ENCODE measurements at regions not wholly inside any gene's neighbourhood (a gene's known extent, or its start where the extent isn't known, plus 50 kb on each side); places are given as distances from the start of the nearest gene placed in this dataset.
"Not testable (repeated sequence)": the region's sequence is repeated elsewhere in the genome, so short reads cannot be mapped to it uniquely, and the experiment has no call there.

- H3K27me3 ChIP-seq (ENCODE audit: control insufficient read depth in 2 of 2, insufficient read depth in 1 of 2, low read length in 1 of 2): no peaks in the 10 kb centered on the region
- WGBS: 8% methylated on average over 1 of the region's 1 CpG
- H3K4me1 ChIP-seq (ENCODE audit: control insufficient read depth in 2 of 2, insufficient read depth in 2 of 2, low read length in 2 of 2): no peaks in the 10 kb centered on the region
- H3K4me3 ChIP-seq (ENCODE audit: low read length in 2 of 2): no peak overlapping the region
- no peaks in the 10 kb centered on the region for H3K9me3 ChIP-seq (ENCODE audit: control insufficient read depth in 2 of 2, insufficient read depth in 1 of 2, low read length in 1 of 2)
- no peak overlapping the region for H3K27ac ChIP-seq (ENCODE audit: low read depth in 1 of 2, low read length in 1 of 2)
- DNase-seq (ENCODE audit: low read depth in 6 of 9, low spot score in 9 of 9): peak in 7 of 9 donors; percentile 2 to 54 (median 3)
- no peaks in the 10 kb centered on the region for H3K36me3 ChIP-seq (ENCODE audit: control insufficient read depth in 2 of 2, insufficient read depth in 2 of 2, low read length in 1 of 2)
Measured at GRCh38 chrX:101759000-101759399, 99.3 kb upstream of the ARMCX2 start.

- no peak for DNase-seq (ENCODE audit: low read depth in 6 of 9, low spot score in 9 of 9)
- H3K27ac ChIP-seq (ENCODE audit: low read depth in 1 of 2, low read length in 1 of 2): no peak overlapping the region
- H3K36me3 ChIP-seq (ENCODE audit: control insufficient read depth in 2 of 2, insufficient read depth in 2 of 2, low read length in 1 of 2): no peaks in the 10 kb centered on the region
- WGBS: 92% methylated on average over 4 of the region's 4 CpGs
- no peaks in the 10 kb centered on the region for H3K4me1 ChIP-seq (ENCODE audit: control insufficient read depth in 2 of 2, insufficient read depth in 2 of 2, low read length in 2 of 2)
- H3K4me3 ChIP-seq (ENCODE audit: low read length in 2 of 2): no peak overlapping the region
- no peaks in the 10 kb centered on the region for H3K27me3 ChIP-seq (ENCODE audit: control insufficient read depth in 2 of 2, insufficient read depth in 1 of 2, low read length in 1 of 2)
- no peaks in the 10 kb centered on the region for H3K9me3 ChIP-seq (ENCODE audit: control insufficient read depth in 2 of 2, insufficient read depth in 1 of 2, low read length in 1 of 2)
Measured at GRCh38 chrX:101750744-101751143, 91.1 kb upstream of the ARMCX2 start.

- no peaks in the 10 kb centered on the region for H3K9me3 ChIP-seq (ENCODE audit: control insufficient read depth in 2 of 2, insufficient read depth in 1 of 2, low read length in 1 of 2)
- no peaks in the 10 kb centered on the region for H3K4me1 ChIP-seq (ENCODE audit: control insufficient read depth in 2 of 2, insufficient read depth in 2 of 2, low read length in 2 of 2)
- H3K27ac ChIP-seq (ENCODE audit: low read depth in 1 of 2, low read length in 1 of 2): no peak overlapping the region
- no peaks in the 10 kb centered on the region for H3K27me3 ChIP-seq (ENCODE audit: control insufficient read depth in 2 of 2, insufficient read depth in 1 of 2, low read length in 1 of 2)
- 91% methylated on average over 3 of the region's 3 CpGs for WGBS
- H3K4me3 ChIP-seq (ENCODE audit: low read length in 2 of 2): no peak overlapping the region
- no peaks in the 10 kb centered on the region for H3K36me3 ChIP-seq (ENCODE audit: control insufficient read depth in 2 of 2, insufficient read depth in 2 of 2, low read length in 1 of 2)
- no peak for DNase-seq (ENCODE audit: low read depth in 6 of 9, low spot score in 9 of 9)
Measured at GRCh38 chrX:101749436-101749835, 89.8 kb upstream of the ARMCX2 start.

GRCh38 chrX:101745046-101745445 is 85.4 kb upstream of the ARMCX2 start:
- no peaks in the 10 kb centered on the region for H3K27me3 ChIP-seq (ENCODE audit: control insufficient read depth in 2 of 2, insufficient read depth in 1 of 2, low read length in 1 of 2)
- H3K9me3 ChIP-seq (ENCODE audit: control insufficient read depth in 2 of 2, insufficient read depth in 1 of 2, low read length in 1 of 2): no peaks in the 10 kb centered on the region
- H3K36me3 ChIP-seq (ENCODE audit: control insufficient read depth in 2 of 2, insufficient read depth in 2 of 2, low read length in 1 of 2): no peaks in the 10 kb centered on the region
- DNase-seq (ENCODE audit: low read depth in 6 of 9, low spot score in 9 of 9): no peak
- no peaks in the 10 kb centered on the region for H3K4me1 ChIP-seq (ENCODE audit: control insufficient read depth in 2 of 2, insufficient read depth in 2 of 2, low read length in 2 of 2)
- WGBS: 92% methylated on average over 3 of the region's 3 CpGs
- H3K27ac ChIP-seq (ENCODE audit: low read depth in 1 of 2, low read length in 1 of 2): no peak overlapping the region
- no peak overlapping the region for H3K4me3 ChIP-seq (ENCODE audit: low read length in 2 of 2)

GRCh38 chrX:101744085-101744484 is 84.4 kb upstream of the ARMCX2 start:
- H3K4me1 ChIP-seq (ENCODE audit: control insufficient read depth in 2 of 2, insufficient read depth in 2 of 2, low read length in 2 of 2): no peaks in the 10 kb centered on the region
- no peaks in the 10 kb centered on the region for H3K36me3 ChIP-seq (ENCODE audit: control insufficient read depth in 2 of 2, insufficient read depth in 2 of 2, low read length in 1 of 2)
- WGBS: 84% methylated on average over 3 of the region's 3 CpGs
- no peak overlapping the region for H3K27ac ChIP-seq (ENCODE audit: low read depth in 1 of 2, low read length in 1 of 2)
- no peak for DNase-seq (ENCODE audit: low read depth in 6 of 9, low spot score in 9 of 9)
- no peak overlapping the region for H3K4me3 ChIP-seq (ENCODE audit: low read length in 2 of 2)
- H3K27me3 ChIP-seq (ENCODE audit: control insufficient read depth in 2 of 2, insufficient read depth in 1 of 2, low read length in 1 of 2): no peaks in the 10 kb centered on the region
- no peaks in the 10 kb centered on the region for H3K9me3 ChIP-seq (ENCODE audit: control insufficient read depth in 2 of 2, insufficient read depth in 1 of 2, low read length in 1 of 2)

- DNase-seq (ENCODE audit: low read depth in 6 of 9, low spot score in 9 of 9): no peak
- Histone ChIP-seq H3K9me3 (ENCODE audit: control insufficient read depth in 2 of 2, insufficient read depth in 1 of 2, low read length in 1 of 2) (no peaks in the 10 kb centered on the region), H3K27ac (ENCODE audit: low read depth in 1 of 2, low read length in 1 of 2) (no peak overlapping the region), H3K36me3 (ENCODE audit: control insufficient read depth in 2 of 2, insufficient read depth in 2 of 2, low read length in 1 of 2) (no peaks in the 10 kb centered on the region), H3K4me1 (ENCODE audit: control insufficient read depth in 2 of 2, insufficient read depth in 2 of 2, low read length in 2 of 2) (no peaks in the 10 kb centered on the region), H3K4me3 (ENCODE audit: low read length in 2 of 2) (no peak overlapping the region), H3K27me3 (ENCODE audit: control insufficient read depth in 2 of 2, insufficient read depth in 1 of 2, low read length in 1 of 2) (no peaks in the 10 kb centered on the region)
- 77% methylated on average over 2 of the region's 2 CpGs for WGBS
Measured at GRCh38 chrX:101740642-101741041, 81.0 kb upstream of the ARMCX2 start.

- not testable (repeated sequence) for H3K4me1 ChIP-seq (ENCODE audit: control insufficient read depth in 2 of 2, insufficient read depth in 2 of 2, low read length in 2 of 2); H3K36me3 ChIP-seq (ENCODE audit: control insufficient read depth in 2 of 2, insufficient read depth in 2 of 2, low read length in 1 of 2); H3K27me3 ChIP-seq (ENCODE audit: control insufficient read depth in 2 of 2, insufficient read depth in 1 of 2, low read length in 1 of 2); H3K4me3 ChIP-seq (ENCODE audit: low read length in 2 of 2); H3K27ac ChIP-seq (ENCODE audit: low read depth in 1 of 2, low read length in 1 of 2); H3K9me3 ChIP-seq (ENCODE audit: control insufficient read depth in 2 of 2, insufficient read depth in 1 of 2, low read length in 1 of 2); DNase-seq (ENCODE audit: low read depth in 6 of 9, low spot score in 9 of 9)
- 97% methylated on average over 24 of the region's 24 CpGs for WGBS
Measured at GRCh38 chrX:101738867-101739266, 79.2 kb upstream of the ARMCX2 start.

GRCh38 chrX:101738411-101738810 is 78.8 kb upstream of the ARMCX2 start:
- not testable (repeated sequence) for H3K4me1 ChIP-seq (ENCODE audit: control insufficient read depth in 2 of 2, insufficient read depth in 2 of 2, low read length in 2 of 2); H3K27ac ChIP-seq (ENCODE audit: low read depth in 1 of 2, low read length in 1 of 2); H3K9me3 ChIP-seq (ENCODE audit: control insufficient read depth in 2 of 2, insufficient read depth in 1 of 2, low read length in 1 of 2); DNase-seq (ENCODE audit: low read depth in 6 of 9, low spot score in 9 of 9); H3K36me3 ChIP-seq (ENCODE audit: control insufficient read depth in 2 of 2, insufficient read depth in 2 of 2, low read length in 1 of 2); H3K27me3 ChIP-seq (ENCODE audit: control insufficient read depth in 2 of 2, insufficient read depth in 1 of 2, low read length in 1 of 2); H3K4me3 ChIP-seq (ENCODE audit: low read length in 2 of 2)
- WGBS: 96% methylated on average over 14 of the region's 17 CpGs

GRCh38 chrX:101736651-101737050 is 77.0 kb upstream of the ARMCX2 start:
- WGBS: 90% methylated on average over 1 of the region's 1 CpG
- no peak overlapping the region for H3K27ac ChIP-seq (ENCODE audit: low read depth in 1 of 2, low read length in 1 of 2)
- no peaks in the 10 kb centered on the region for H3K36me3 ChIP-seq (ENCODE audit: control insufficient read depth in 2 of 2, insufficient read depth in 2 of 2, low read length in 1 of 2)
- DNase-seq (ENCODE audit: low read depth in 6 of 9, low spot score in 9 of 9): no peak
- no peaks in the 10 kb centered on the region for H3K4me1 ChIP-seq (ENCODE audit: control insufficient read depth in 2 of 2, insufficient read depth in 2 of 2, low read length in 2 of 2)
- no peaks in the 10 kb centered on the region for H3K27me3 ChIP-seq (ENCODE audit: control insufficient read depth in 2 of 2, insufficient read depth in 1 of 2, low read length in 1 of 2)
- H3K4me3 ChIP-seq (ENCODE audit: low read length in 2 of 2): no peak overlapping the region
- H3K9me3 ChIP-seq (ENCODE audit: control insufficient read depth in 2 of 2, insufficient read depth in 1 of 2, low read length in 1 of 2): no peaks in the 10 kb centered on the region

- no peak for DNase-seq (ENCODE audit: low read depth in 6 of 9, low spot score in 9 of 9)
- Histone ChIP-seq H3K9me3 (ENCODE audit: control insufficient read depth in 2 of 2, insufficient read depth in 1 of 2, low read length in 1 of 2) (no peaks in the 10 kb centered on the region), H3K4me1 (ENCODE audit: control insufficient read depth in 2 of 2, insufficient read depth in 2 of 2, low read length in 2 of 2) (no peaks in the 10 kb centered on the region), H3K36me3 (ENCODE audit: control insufficient read depth in 2 of 2, insufficient read depth in 2 of 2, low read length in 1 of 2) (no peaks in the 10 kb centered on the region), H3K4me3 (ENCODE audit: low read length in 2 of 2) (no peak overlapping the region), H3K27me3 (ENCODE audit: control insufficient read depth in 2 of 2, insufficient read depth in 1 of 2, low read length in 1 of 2) (no peaks in the 10 kb centered on the region), H3K27ac (ENCODE audit: low read depth in 1 of 2, low read length in 1 of 2) (no peak overlapping the region)
- WGBS: 90% methylated on average over 1 of the region's 1 CpG
Measured at GRCh38 chrX:101732870-101733269, 73.2 kb upstream of the ARMCX2 start.
